ENCODE measurements at regions not wholly inside any gene's neighbourhood (a gene's known extent, or its start where the extent isn't known, plus 50 kb on each side); places are given as distances from the start of the nearest gene placed in this dataset.
"Not testable (repeated sequence)": the region's sequence is repeated elsewhere in the genome, so short reads cannot be mapped to it uniquely, and the experiment has no call there.

DNA sequence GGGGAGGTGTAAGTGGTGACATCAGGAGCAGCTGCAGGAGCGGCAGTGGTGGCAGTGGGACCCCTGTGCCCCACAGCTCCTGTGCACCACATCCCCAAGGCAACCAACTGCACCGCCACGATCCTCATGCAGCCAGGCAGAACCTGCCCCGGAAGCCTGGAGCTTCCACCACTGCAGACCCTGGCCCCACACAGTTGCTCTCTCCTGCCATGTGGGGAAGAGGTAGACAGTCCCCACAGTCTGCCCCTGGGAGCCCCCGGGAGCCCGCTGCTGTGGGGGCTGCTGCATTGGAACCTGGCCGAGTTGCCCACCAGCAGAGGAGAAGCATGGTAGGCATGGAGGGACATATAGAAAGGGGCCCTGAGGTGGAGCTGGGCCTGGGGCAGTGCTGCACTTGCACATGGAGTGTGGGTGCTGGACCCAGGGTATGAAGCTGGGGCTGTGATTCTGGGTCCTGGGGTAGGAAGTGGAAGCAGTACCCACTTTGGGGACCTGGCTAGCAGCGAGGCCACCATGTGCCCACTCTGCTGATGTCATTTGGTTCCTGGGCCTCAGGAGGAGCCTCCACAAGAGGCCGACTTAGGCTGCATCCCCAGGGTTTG, 623.3 kb upstream of the LRRTM4 start:
- H3K36me3 Mint-ChIP-seq = no peaks in the 10 kb centered on the region
- DNase-seq = no peak
- CTCF ChIA-PET = no interaction called here
- no peak overlapping the region for H3K27ac Mint-ChIP-seq
- H3K4me1 Mint-ChIP-seq = no peaks in the 10 kb centered on the region
- H3K27me3 Mint-ChIP-seq = no peaks in the 10 kb centered on the region
- H3K4me3 Mint-ChIP-seq = no peak overlapping the region
- peaks cover 3% of the 10 kb centered on the region for H3K9me3 Mint-ChIP-seq

DNA sequence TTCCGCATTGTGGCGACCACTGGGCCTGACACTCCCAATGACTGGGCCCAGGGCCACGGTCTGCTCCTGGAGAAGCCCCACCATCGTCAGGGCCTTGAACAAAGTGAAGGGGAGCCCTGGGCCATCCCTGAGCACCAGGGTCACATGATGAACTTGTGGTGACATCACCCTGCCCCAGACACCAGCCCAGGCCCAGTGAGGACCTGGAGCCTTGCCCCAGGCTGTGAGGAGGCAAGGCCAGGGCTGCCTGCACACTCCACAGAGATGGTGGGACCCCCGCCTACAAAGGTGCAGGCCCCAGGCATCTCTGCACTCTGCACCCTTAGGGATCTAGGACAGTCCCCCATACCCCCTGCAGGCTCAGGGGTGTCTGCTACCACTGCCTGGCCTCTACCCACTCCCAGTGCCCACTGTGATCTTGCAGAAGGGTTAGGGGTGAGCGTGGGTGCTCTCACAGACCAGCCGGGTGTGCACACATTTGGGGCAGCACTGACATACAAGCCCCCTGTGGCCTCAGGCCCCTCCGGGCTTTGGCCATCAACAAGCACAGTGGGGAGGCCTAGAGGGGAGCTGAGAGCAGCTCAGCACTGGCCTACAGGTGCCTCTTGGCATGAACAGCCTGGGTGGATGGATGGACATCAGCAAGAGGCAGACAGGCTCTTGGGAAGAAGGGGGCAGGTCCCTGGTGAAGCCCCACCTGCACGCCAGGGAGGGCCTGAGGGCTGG, 624.0 kb upstream of the LRRTM4 start:
- Mint-ChIP-seq H3K27me3 (no peaks in the 10 kb centered on the region), H3K36me3 (no peaks in the 10 kb centered on the region), H3K4me1 (no peaks in the 10 kb centered on the region), H3K9me3 (peaks cover 3% of the 10 kb centered on the region), H3K27ac (no peak overlapping the region), H3K4me3 (no peak overlapping the region)
- DNase-seq = no peak
- CTCF ChIA-PET = no interaction called here

GRCh38 chr2:78147466-78147865, 625.3 kb upstream of the LRRTM4 start:
- CTCF ChIA-PET = no interaction called here
- peaks cover 9% of the 10 kb centered on the region for H3K9me3 Mint-ChIP-seq
- H3K36me3 Mint-ChIP-seq = no peaks in the 10 kb centered on the region
- H3K27me3 Mint-ChIP-seq = no peaks in the 10 kb centered on the region
- H3K27ac Mint-ChIP-seq = no peak overlapping the region
- no peak for DNase-seq
- no peaks in the 10 kb centered on the region for H3K4me1 Mint-ChIP-seq
- H3K4me3 Mint-ChIP-seq = no peak overlapping the region

DNA sequence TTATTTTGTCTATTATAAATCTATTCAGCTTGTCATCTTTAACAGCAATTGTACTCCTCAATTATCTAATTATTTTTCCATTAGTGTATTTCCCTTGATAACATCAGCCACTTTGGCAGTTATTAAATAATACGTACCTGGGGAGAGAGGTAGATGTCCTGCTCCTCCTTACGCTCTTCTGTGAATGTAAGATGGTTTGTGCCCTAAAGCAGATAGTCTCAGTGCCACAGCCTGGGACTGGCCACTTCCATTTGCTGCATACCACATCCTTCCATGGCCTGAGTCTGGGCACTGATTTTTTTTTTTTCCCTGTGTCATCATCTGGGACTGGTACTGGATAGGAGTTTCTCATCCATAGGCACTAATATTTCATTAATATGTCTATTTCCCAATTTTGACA, 632.4 kb upstream of the LRRTM4 start:
- no peak for DNase-seq
- Mint-ChIP-seq H3K36me3 (no peaks in the 10 kb centered on the region), H3K4me1 (no peaks in the 10 kb centered on the region), H3K4me3 (no peak overlapping the region), H3K9me3 (peaks cover 17% of the 10 kb centered on the region), H3K27ac (no peak overlapping the region), H3K27me3 (no peaks in the 10 kb centered on the region)
- CTCF ChIA-PET = no interaction called here

DNA sequence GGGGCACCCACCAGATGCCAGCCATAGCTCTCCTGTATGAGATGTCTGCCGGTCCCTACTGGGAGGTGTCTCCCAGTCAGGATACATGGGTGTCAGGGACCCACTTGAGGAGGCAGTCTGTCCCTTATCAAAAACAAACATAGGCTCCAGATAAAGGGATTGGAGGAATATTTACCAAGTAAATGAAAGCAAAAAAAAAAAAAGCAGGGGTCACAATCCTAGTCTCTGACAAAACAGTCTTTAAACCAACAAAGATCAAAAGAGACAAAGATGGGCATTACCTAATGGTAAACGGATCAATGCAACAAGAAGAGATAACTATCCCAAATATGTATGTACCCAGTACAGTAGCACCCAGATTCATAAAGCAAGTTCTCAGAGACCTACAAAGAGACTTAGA, 640.0 kb upstream of the LRRTM4 start:
- Mint-ChIP-seq H3K4me1 (no peaks in the 10 kb centered on the region), H3K27ac (no peak overlapping the region), H3K9me3 (peaks cover 24% of the 10 kb centered on the region), H3K36me3 (no peaks in the 10 kb centered on the region), H3K4me3 (no peak overlapping the region), H3K27me3 (no peaks in the 10 kb centered on the region)
- CTCF ChIA-PET = no interaction called here
- no peak for DNase-seq

GRCh38 chr2:78172157-78172556, 650.0 kb upstream of the LRRTM4 start:
- H3K4me3 Mint-ChIP-seq, H3K27me3 Mint-ChIP-seq, H3K36me3 Mint-ChIP-seq, CTCF ChIA-PET, H3K27ac Mint-ChIP-seq, DNase-seq, H3K4me1 Mint-ChIP-seq: not testable (repeated sequence)
- H3K9me3 Mint-ChIP-seq = peaks cover 14% of the 10 kb centered on the region

- H3K27ac Mint-ChIP-seq = no peak overlapping the region
- H3K9me3 Mint-ChIP-seq = peaks cover 4% of the 10 kb centered on the region
- no peaks in the 10 kb centered on the region for H3K27me3 Mint-ChIP-seq
- DNase-seq = no peak
- no peaks in the 10 kb centered on the region for H3K36me3 Mint-ChIP-seq
- no peak overlapping the region for H3K4me3 Mint-ChIP-seq
- CTCF ChIA-PET = no interaction called here
- no peaks in the 10 kb centered on the region for H3K4me1 Mint-ChIP-seq
Observed at GRCh38 chr2:78175645-78176044, 653.5 kb upstream of the LRRTM4 start.

- CTCF ChIA-PET = no interaction called here
- Mint-ChIP-seq H3K36me3 (no peaks in the 10 kb centered on the region), H3K4me1 (no peaks in the 10 kb centered on the region), H3K4me3 (no peak overlapping the region), H3K9me3 (peaks cover 14% of the 10 kb centered on the region), H3K27ac (no peak overlapping the region), H3K27me3 (no peaks in the 10 kb centered on the region)
- no peak for DNase-seq
Observed at GRCh38 chr2:78201064-78201575, 678.9 kb upstream of the LRRTM4 start.

DNA sequence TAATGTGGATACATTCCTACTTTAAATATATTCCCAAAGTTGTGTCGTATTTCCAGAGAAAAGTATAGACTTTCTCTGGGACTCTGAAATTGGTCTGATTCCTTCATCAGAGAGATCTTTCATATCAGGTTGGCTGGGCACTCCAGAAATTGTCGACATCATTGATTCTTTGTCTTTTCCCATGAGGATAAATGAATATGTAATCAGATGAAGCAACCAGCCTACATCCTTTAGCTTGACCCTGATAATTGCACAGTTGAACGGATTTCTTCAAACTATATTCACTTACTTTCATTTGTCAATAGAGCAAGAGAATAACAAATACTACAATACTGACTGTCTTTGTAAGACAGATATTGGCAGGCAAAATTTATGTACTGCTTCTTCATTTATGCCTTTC, 680.2 kb upstream of the LRRTM4 start:
- Mint-ChIP-seq H3K4me1 (no peaks in the 10 kb centered on the region), H3K27me3 (no peaks in the 10 kb centered on the region), H3K9me3 (peaks cover 20% of the 10 kb centered on the region), H3K36me3 (no peaks in the 10 kb centered on the region), H3K27ac (no peak overlapping the region), H3K4me3 (no peak overlapping the region)
- CTCF ChIA-PET = no interaction called here
- no peak for DNase-seq

DNA sequence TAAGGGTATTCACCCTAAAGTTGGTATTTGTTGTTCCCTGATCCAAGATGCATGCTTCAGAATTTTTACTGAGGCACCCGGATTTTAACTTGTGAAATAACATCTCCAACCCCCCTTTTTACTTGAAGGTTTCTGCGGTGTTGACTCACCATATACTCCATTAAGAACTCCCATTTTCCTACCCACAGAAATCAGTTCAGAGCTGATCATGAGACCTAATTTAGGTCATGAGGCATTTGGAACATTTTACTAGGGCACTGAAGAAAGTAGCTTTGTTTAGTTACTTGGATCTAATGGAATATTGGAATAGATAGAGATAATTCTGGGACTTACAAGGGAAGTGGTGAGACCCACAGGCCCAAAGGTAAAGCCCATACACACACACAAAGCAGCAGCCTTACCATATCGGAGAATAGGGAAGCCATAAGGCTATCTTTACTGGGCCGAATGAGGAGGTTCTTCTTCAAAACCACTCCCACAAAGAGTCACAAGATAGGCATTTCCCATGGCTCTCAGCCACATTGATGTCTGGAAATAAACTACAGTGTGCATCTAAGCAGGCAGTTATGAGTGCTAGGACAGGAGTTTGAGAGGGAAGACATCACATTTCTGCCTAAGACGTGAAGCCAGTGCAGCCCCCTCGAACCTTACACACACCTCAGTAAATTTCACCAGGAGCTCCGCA, 681.0 kb upstream of the LRRTM4 start:
- Mint-ChIP-seq H3K4me3 (no peak overlapping the region), H3K27me3 (no peaks in the 10 kb centered on the region), H3K4me1 (no peaks in the 10 kb centered on the region), H3K27ac (no peak overlapping the region), H3K36me3 (no peaks in the 10 kb centered on the region), H3K9me3 (peaks cover 17% of the 10 kb centered on the region)
- DNase-seq = no peak
- CTCF ChIA-PET = no interaction called here

DNA sequence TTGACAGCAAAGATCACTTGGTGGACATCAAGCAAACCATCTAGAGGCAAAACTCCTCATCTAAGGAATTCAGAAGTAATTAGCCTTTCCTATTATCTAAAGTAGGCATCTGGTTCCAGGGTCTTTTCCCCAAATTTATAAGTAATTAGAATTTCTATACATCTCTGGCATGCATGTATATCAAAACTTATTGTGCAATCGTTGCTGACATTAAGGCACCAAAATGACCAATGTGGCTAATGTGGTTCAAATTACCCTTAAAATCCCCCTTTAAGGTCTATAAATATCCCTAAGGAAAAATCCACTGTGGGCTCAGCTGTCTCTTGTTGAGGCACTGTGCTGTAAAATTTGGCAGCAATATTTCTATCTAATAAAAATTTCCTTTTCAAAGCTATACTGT, 695.9 kb upstream of the LRRTM4 start:
- Mint-ChIP-seq H3K4me1 (no peaks in the 10 kb centered on the region), H3K27me3 (no peaks in the 10 kb centered on the region), H3K4me3 (no peak overlapping the region), H3K27ac (no peak overlapping the region), H3K9me3 (peaks cover 20% of the 10 kb centered on the region), H3K36me3 (no peaks in the 10 kb centered on the region)
- no peak for DNase-seq
- CTCF ChIA-PET = no interaction called here

GRCh38 chr2:78237704-78238103, 715.5 kb upstream of the LRRTM4 start:
- no peak for DNase-seq
- no peaks in the 10 kb centered on the region for H3K36me3 Mint-ChIP-seq
- H3K4me3 Mint-ChIP-seq = no peak overlapping the region
- no peaks in the 10 kb centered on the region for H3K4me1 Mint-ChIP-seq
- H3K9me3 Mint-ChIP-seq = peaks cover 8% of the 10 kb centered on the region
- CTCF ChIA-PET = no interaction called here
- no peaks in the 10 kb centered on the region for H3K27me3 Mint-ChIP-seq
- H3K27ac Mint-ChIP-seq = no peak overlapping the region

DNA sequence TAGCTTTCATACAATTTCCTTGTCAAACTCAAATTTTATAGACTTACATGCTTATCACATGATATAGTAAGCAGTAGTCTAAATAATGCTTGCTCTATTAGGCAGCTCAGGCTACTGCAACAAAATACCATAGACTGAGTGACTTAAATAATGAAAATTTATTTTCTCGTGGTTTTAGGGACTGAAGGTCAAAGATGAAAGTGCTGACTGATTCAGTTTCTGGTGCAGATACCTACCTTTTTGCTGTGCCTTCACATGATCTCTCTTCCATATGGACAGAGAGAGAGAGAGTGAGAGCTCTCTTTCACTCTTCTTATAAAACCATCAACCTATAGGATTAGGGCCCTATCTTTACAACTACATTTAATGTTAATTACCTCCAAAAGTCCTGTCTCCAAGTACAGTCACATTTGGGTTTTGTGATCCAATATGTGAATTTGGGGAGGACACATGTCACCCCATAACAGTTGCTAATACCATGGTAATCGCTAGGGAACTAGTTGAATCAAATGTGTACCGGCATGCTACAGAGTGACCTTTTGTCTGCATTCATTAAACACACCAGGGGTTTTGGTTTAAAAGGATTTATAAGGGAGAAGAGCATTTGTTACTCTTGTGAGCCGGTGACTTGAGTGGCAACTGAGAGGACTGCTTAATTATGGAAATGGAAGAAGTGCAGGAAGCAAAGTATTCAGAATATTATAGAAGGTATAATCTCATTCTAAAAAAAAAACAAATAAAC, 723.4 kb upstream of the LRRTM4 start:
- CTCF ChIA-PET = no interaction called here
- Mint-ChIP-seq H3K9me3 (peaks cover 18% of the 10 kb centered on the region), H3K36me3 (no peaks in the 10 kb centered on the region), H3K27ac (no peak overlapping the region), H3K4me1 (no peaks in the 10 kb centered on the region), H3K27me3 (no peaks in the 10 kb centered on the region), H3K4me3 (no peak overlapping the region)
- no peak for DNase-seq

GRCh38 chr2:78251708-78252107, 729.5 kb upstream of the LRRTM4 start:
- Mint-ChIP-seq H3K27me3 (no peaks in the 10 kb centered on the region), H3K4me3 (no peak overlapping the region), H3K36me3 (no peaks in the 10 kb centered on the region), H3K9me3 (peaks cover 17% of the 10 kb centered on the region), H3K4me1 (no peaks in the 10 kb centered on the region), H3K27ac (no peak overlapping the region)
- DNase-seq = no peak
- CTCF ChIA-PET = no interaction called here

Measured in activated naive CD4-positive, alpha-beta T cell treated with anti-CD3 and anti-CD28 coated beads, Interleukin-2, amount 10 ng/mL, durations not matched to agents 7 days and 5 days (primary cell).